SH-SY5Y (cell line): ENCODE measurements at regions not wholly inside any gene's neighbourhood (a gene's known extent, or its start where the extent isn't known, plus 50 kb on each side); places are given as distances from the start of the nearest gene placed in this dataset.

Source experiments
- GATA2 ChIP-seq: IDR thresholded peaks from 2 replicates; pipeline ENCODE4 v1.6.1; 2011; ENCODE audit warnings: mild to moderate bottlenecking, low read depth, low read length
- GATA3 ChIP-seq: IDR thresholded peaks from 2 replicates; pipeline ENCODE4 v1.6.1; 2011; ENCODE audit warnings: low read depth, mild to moderate bottlenecking, low read length, moderate library complexity

GRCh38 chr17:73767696-73768095, 123.5 kb upstream of the SDK2 start:
- TF ChIP-seq GATA2 (no peak), GATA3 (no peak)
